ENCODE measurements at regions not wholly inside any gene's neighbourhood (a gene's known extent, or its start where the extent isn't known, plus 50 kb on each side); places are given as distances from the start of the nearest gene placed in this dataset.

GRCh38 chr5:52388349-52388748 lies 399.4 kb upstream of the ITGA1 start:
- H3K4me3 ChIP-seq (ENCODE audit: low read length) = no peak overlapping the region
- no peaks in the 10 kb centered on the region for H3K36me3 ChIP-seq (ENCODE audit: control insufficient read depth, insufficient read depth, low read length)
- no peaks in the 10 kb centered on the region for H3K4me1 ChIP-seq (ENCODE audit: control insufficient read depth, insufficient read depth, low read length)
- H3K27ac ChIP-seq (ENCODE audit: low read length) = no peak overlapping the region
- 85% methylated on average over 2 of the region's 3 CpGs for WGBS (ENCODE audit: insufficient coverage)
- no peak for DNase-seq
- no peaks in the 10 kb centered on the region for H3K9me3 ChIP-seq (replicated peaks; ENCODE audit: control insufficient read depth, low read depth, low read length)
- H3K27me3 ChIP-seq (ENCODE audit: control insufficient read depth, insufficient read depth, low read length) = no peaks in the 10 kb centered on the region

- H3K27me3 ChIP-seq (ENCODE audit: control insufficient read depth, insufficient read depth, low read length) = no peaks in the 10 kb centered on the region
Observed at GRCh38 chr5:52392321-52392720, 395.4 kb upstream of the ITGA1 start.

GRCh38 chr5:52409835-52410234 lies 377.9 kb upstream of the ITGA1 start:
- no peak overlapping the region for H3K4me3 ChIP-seq (ENCODE audit: low read length)
- no peaks in the 10 kb centered on the region for H3K27me3 ChIP-seq (ENCODE audit: control insufficient read depth, insufficient read depth, low read length)
- H3K4me1 ChIP-seq (ENCODE audit: control insufficient read depth, insufficient read depth, low read length) = no peaks in the 10 kb centered on the region
- H3K36me3 ChIP-seq (ENCODE audit: control insufficient read depth, insufficient read depth, low read length) = no peaks in the 10 kb centered on the region
- 86% methylated on average over 7 of the region's 8 CpGs for WGBS (ENCODE audit: insufficient coverage)
- H3K27ac ChIP-seq (ENCODE audit: low read length) = no peak overlapping the region
- no peaks in the 10 kb centered on the region for H3K9me3 ChIP-seq (replicated peaks; ENCODE audit: control insufficient read depth, low read depth, low read length)
- DNase-seq = no peak

More at GRCh38 chr5:52392321-52392720, 395.4 kb upstream of the ITGA1 start:
- H3K36me3 ChIP-seq (ENCODE audit: control insufficient read depth, insufficient read depth, low read length) = no peaks in the 10 kb centered on the region
- no peak overlapping the region for H3K27ac ChIP-seq (ENCODE audit: low read length)
- no CpG with 5 or more reads among the region's 3 CpGs for WGBS (ENCODE audit: insufficient coverage)
- no peaks in the 10 kb centered on the region for H3K4me1 ChIP-seq (ENCODE audit: control insufficient read depth, insufficient read depth, low read length)
- H3K4me3 ChIP-seq (ENCODE audit: low read length) = no peak overlapping the region
- DNase-seq = no peak
- no peaks in the 10 kb centered on the region for H3K9me3 ChIP-seq (replicated peaks; ENCODE audit: control insufficient read depth, low read depth, low read length)

GRCh38 chr5:52419357-52419756 lies 368.4 kb upstream of the ITGA1 start:
- Histone ChIP-seq H3K9me3 (replicated peaks; ENCODE audit: control insufficient read depth, low read depth, low read length) (no peaks in the 10 kb centered on the region), H3K27ac (ENCODE audit: low read length) (no peak overlapping the region), H3K4me1 (ENCODE audit: control insufficient read depth, insufficient read depth, low read length) (no peaks in the 10 kb centered on the region), H3K36me3 (ENCODE audit: control insufficient read depth, insufficient read depth, low read length) (no peaks in the 10 kb centered on the region), H3K27me3 (ENCODE audit: control insufficient read depth, insufficient read depth, low read length) (no peaks in the 10 kb centered on the region), H3K4me3 (ENCODE audit: low read length) (no peak overlapping the region)
- no peak for DNase-seq
- WGBS (ENCODE audit: insufficient coverage) = no CpG with 5 or more reads among the region's 1 CpG

GRCh38 chr5:52427615-52428014 lies 360.1 kb upstream of the ITGA1 start:
- WGBS (ENCODE audit: insufficient coverage) = 100% methylated on average over 1 of the region's 4 CpGs
- Histone ChIP-seq H3K36me3 (ENCODE audit: control insufficient read depth, insufficient read depth, low read length) (no peaks in the 10 kb centered on the region), H3K9me3 (replicated peaks; ENCODE audit: control insufficient read depth, low read depth, low read length) (no peaks in the 10 kb centered on the region), H3K27me3 (ENCODE audit: control insufficient read depth, insufficient read depth, low read length) (no peaks in the 10 kb centered on the region), H3K4me1 (ENCODE audit: control insufficient read depth, insufficient read depth, low read length) (no peaks in the 10 kb centered on the region), H3K4me3 (ENCODE audit: low read length) (no peak overlapping the region), H3K27ac (ENCODE audit: low read length) (no peak overlapping the region)
- DNase-seq = no peak

GRCh38 chr5:52428977-52429489 lies 358.7 kb upstream of the ITGA1 start:
- Histone ChIP-seq H3K4me1 (ENCODE audit: control insufficient read depth, insufficient read depth, low read length) (no peaks in the 10 kb centered on the region), H3K9me3 (replicated peaks; ENCODE audit: control insufficient read depth, low read depth, low read length) (no peaks in the 10 kb centered on the region), H3K27ac (ENCODE audit: low read length) (no peak overlapping the region), H3K36me3 (ENCODE audit: control insufficient read depth, insufficient read depth, low read length) (no peaks in the 10 kb centered on the region), H3K27me3 (ENCODE audit: control insufficient read depth, insufficient read depth, low read length) (no peaks in the 10 kb centered on the region), H3K4me3 (ENCODE audit: low read length) (no peak overlapping the region)
- DNase-seq = no peak
- WGBS (ENCODE audit: insufficient coverage) = no CpG with 5 or more reads among the region's 3 CpGs

GRCh38 chr5:52441768-52442167 lies 345.9 kb upstream of the ITGA1 start:
- H3K27me3 ChIP-seq (ENCODE audit: control insufficient read depth, insufficient read depth, low read length) = no peaks in the 10 kb centered on the region
- no CpG with 5 or more reads among the region's 1 CpG for WGBS (ENCODE audit: insufficient coverage)

GRCh38 chr5:52443187-52443586 lies 344.5 kb upstream of the ITGA1 start:
- no peaks in the 10 kb centered on the region for H3K36me3 ChIP-seq (ENCODE audit: control insufficient read depth, insufficient read depth, low read length)
- no peaks in the 10 kb centered on the region for H3K4me1 ChIP-seq (ENCODE audit: control insufficient read depth, insufficient read depth, low read length)
- H3K4me3 ChIP-seq (ENCODE audit: low read length) = no peak overlapping the region
- H3K27me3 ChIP-seq (ENCODE audit: control insufficient read depth, insufficient read depth, low read length) = no peaks in the 10 kb centered on the region
- no peak for DNase-seq
- WGBS (ENCODE audit: insufficient coverage) = 88% methylated on average over 2 of the region's 3 CpGs
- H3K9me3 ChIP-seq (replicated peaks; ENCODE audit: control insufficient read depth, low read depth, low read length) = no peaks in the 10 kb centered on the region
- no peak overlapping the region for H3K27ac ChIP-seq (ENCODE audit: low read length)

More at GRCh38 chr5:52441768-52442167, 345.9 kb upstream of the ITGA1 start:
- no peak for DNase-seq
- H3K27ac ChIP-seq (ENCODE audit: low read length) = no peak overlapping the region
- H3K4me1 ChIP-seq (ENCODE audit: control insufficient read depth, insufficient read depth, low read length) = no peaks in the 10 kb centered on the region
- H3K36me3 ChIP-seq (ENCODE audit: control insufficient read depth, insufficient read depth, low read length) = no peaks in the 10 kb centered on the region
- no peaks in the 10 kb centered on the region for H3K9me3 ChIP-seq (replicated peaks; ENCODE audit: control insufficient read depth, low read depth, low read length)
- H3K4me3 ChIP-seq (ENCODE audit: low read length) = no peak overlapping the region

- H3K4me1 ChIP-seq (ENCODE audit: control insufficient read depth, insufficient read depth, low read length) = no peaks in the 10 kb centered on the region
- DNase-seq = no peak
- H3K36me3 ChIP-seq (ENCODE audit: control insufficient read depth, insufficient read depth, low read length) = no peaks in the 10 kb centered on the region
- no peaks in the 10 kb centered on the region for H3K27me3 ChIP-seq (ENCODE audit: control insufficient read depth, insufficient read depth, low read length)
- no peaks in the 10 kb centered on the region for H3K9me3 ChIP-seq (replicated peaks; ENCODE audit: control insufficient read depth, low read depth, low read length)
- H3K27ac ChIP-seq (ENCODE audit: low read length) = no peak overlapping the region
- no CpG with 5 or more reads among the region's 2 CpGs for WGBS (ENCODE audit: insufficient coverage)
- no peak overlapping the region for H3K4me3 ChIP-seq (ENCODE audit: low read length)
Observed at GRCh38 chr5:52448111-52448510, 339.6 kb upstream of the ITGA1 start.

GRCh38 chr5:52449516-52449915 lies 338.2 kb upstream of the ITGA1 start:
- H3K9me3 ChIP-seq (replicated peaks; ENCODE audit: control insufficient read depth, low read depth, low read length) = no peaks in the 10 kb centered on the region
- H3K4me3 ChIP-seq (ENCODE audit: low read length) = no peak overlapping the region
- no CpG with 5 or more reads among the region's 3 CpGs for WGBS (ENCODE audit: insufficient coverage)
- H3K36me3 ChIP-seq (ENCODE audit: control insufficient read depth, insufficient read depth, low read length) = no peaks in the 10 kb centered on the region
- no peak overlapping the region for H3K27ac ChIP-seq (ENCODE audit: low read length)
- H3K4me1 ChIP-seq (ENCODE audit: control insufficient read depth, insufficient read depth, low read length) = no peaks in the 10 kb centered on the region
- peak; percentile 25 for DNase-seq
- no peaks in the 10 kb centered on the region for H3K27me3 ChIP-seq (ENCODE audit: control insufficient read depth, insufficient read depth, low read length)

GRCh38 chr5:52452098-52452497 lies 335.6 kb upstream of the ITGA1 start:
- Histone ChIP-seq H3K36me3 (ENCODE audit: control insufficient read depth, insufficient read depth, low read length) (no peaks in the 10 kb centered on the region), H3K27me3 (ENCODE audit: control insufficient read depth, insufficient read depth, low read length) (no peaks in the 10 kb centered on the region), H3K9me3 (replicated peaks; ENCODE audit: control insufficient read depth, low read depth, low read length) (no peaks in the 10 kb centered on the region), H3K27ac (ENCODE audit: low read length) (no peak overlapping the region), H3K4me3 (ENCODE audit: low read length) (no peak overlapping the region), H3K4me1 (ENCODE audit: control insufficient read depth, insufficient read depth, low read length) (no peaks in the 10 kb centered on the region)
- DNase-seq = no peak
- WGBS (ENCODE audit: insufficient coverage) = no CpG with 5 or more reads among the region's 1 CpG

Data from muscle of leg (tissue), 3 donors.